ENCODE measurements at regions not wholly inside any gene's neighbourhood (a gene's known extent, or its start where the extent isn't known, plus 50 kb on each side); places are given as distances from the start of the nearest gene placed in this dataset.
"Not testable (repeated sequence)": the region's sequence is repeated elsewhere in the genome, so short reads cannot be mapped to it uniquely, and the experiment has no call there.

DNA sequence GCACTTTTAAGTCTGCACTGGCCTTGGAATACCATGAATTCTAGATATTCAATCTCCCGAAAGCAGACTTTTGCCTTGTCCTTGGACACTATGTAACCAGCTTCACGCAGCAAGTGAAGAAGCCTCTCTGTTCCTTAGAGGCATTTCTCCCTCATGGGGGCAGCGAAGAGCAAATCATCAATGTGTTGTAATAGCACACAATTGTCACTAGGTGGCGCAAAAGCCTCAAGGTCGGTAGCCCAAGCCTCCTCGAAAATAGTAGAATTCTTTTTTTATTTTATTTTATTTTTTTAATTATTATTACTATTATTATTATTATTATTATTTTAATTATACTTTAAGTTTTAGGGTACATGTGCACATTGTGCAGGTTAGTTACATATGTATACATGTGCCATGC, 100.8 kb downstream of the ALG10 start:
- intact Hi-C loops (cut with DNase I) = loop anchor here (5.0 kb wide), 1 partner anchor 94 kb away; no protein-coding TSS in a partner anchor
- not testable (repeated sequence) for H3K36me3 ChIP-seq; H3K27me3 ChIP-seq; H3K9me3 ChIP-seq; H3K9ac ChIP-seq (ENCODE audit: low read depth in 2 of 2, low read length in 2 of 2); H3K4me3 ChIP-seq; H3K4me1 ChIP-seq; H3K27ac ChIP-seq
- TF ChIP-seq, protein P1, sequence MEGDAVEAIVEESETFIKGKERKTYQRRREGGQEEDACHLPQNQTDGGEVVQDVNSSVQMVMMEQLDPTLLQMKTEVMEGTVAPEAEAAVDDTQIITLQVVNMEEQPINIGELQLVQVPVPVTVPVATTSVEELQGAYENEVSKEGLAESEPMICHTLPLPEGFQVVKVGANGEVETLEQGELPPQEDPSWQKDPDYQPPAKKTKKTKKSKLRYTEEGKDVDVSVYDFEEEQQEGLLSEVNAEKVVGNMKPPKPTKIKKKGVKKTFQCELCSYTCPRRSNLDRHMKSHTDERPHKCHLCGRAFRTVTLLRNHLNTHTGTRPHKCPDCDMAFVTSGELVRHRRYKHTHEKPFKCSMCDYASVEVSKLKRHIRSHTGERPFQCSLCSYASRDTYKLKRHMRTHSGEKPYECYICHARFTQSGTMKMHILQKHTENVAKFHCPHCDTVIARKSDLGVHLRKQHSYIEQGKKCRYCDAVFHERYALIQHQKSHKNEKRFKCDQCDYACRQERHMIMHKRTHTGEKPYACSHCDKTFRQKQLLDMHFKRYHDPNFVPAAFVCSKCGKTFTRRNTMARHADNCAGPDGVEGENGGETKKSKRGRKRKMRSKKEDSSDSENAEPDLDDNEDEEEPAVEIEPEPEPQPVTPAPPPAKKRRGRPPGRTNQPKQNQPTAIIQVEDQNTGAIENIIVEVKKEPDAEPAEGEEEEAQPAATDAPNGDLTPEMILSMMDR (IDR thresholded peaks at IDR 0.05) = peak; percentile 84
- DNase-seq = peak; percentile 37

- H3K27me3 ChIP-seq = no peaks in the 10 kb centered on the region
- H3K4me1 ChIP-seq = no peaks in the 10 kb centered on the region
- H3K27ac ChIP-seq = no peak overlapping the region
- no peak overlapping the region for H3K4me3 ChIP-seq
- no peaks in the 10 kb centered on the region for H3K9me3 ChIP-seq
- no peak overlapping the region for H3K9ac ChIP-seq (ENCODE audit: low read depth in 2 of 2, low read length in 2 of 2)
- no peaks in the 10 kb centered on the region for H3K36me3 ChIP-seq
- TF ChIP-seq, protein P1 (IDR thresholded peaks at IDR 0.05) = no peak
- no peak for DNase-seq
- intact Hi-C loops (cut with DNase I) = loop anchor here (5.0 kb wide), 1 partner anchor 93 kb away; no protein-coding TSS in a partner anchor
These were observed 102.3 kb downstream of the ALG10 start for GRCh38 chr12:34124608-34125007.

DNA sequence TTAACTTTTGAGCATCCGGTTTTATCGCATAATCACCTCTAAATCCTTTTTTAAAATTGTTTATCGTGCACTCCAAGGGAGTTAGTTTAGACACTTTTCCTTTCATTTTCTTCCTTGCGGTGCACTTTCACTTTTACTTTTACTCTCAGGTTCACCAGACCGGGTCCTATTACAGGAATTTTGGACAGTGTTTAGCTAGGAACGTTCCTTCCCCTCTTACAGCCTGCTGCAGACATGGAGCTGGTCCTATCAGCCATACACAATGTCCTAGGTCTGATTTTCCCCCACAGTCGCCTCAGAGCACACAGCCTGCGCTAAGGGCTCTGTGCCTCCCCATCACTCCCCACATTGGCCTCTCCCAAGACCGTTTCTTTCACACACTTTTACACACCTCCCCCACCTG, 103.9 kb downstream of the ALG10 start:
- Histone ChIP-seq H3K27me3 (no peaks in the 10 kb centered on the region), H3K4me3 (peak overlapping the region; percentile 9), H3K9ac (ENCODE audit: low read depth in 2 of 2, low read length in 2 of 2) (no peak overlapping the region), H3K36me3 (no peaks in the 10 kb centered on the region), H3K27ac (no peak overlapping the region), H3K4me1 (no peaks in the 10 kb centered on the region), H3K9me3 (no peaks in the 10 kb centered on the region)
- no peak for DNase-seq
- intact Hi-C loops (cut with DNase I) = no loop called here
- TF ChIP-seq, protein P1 (IDR thresholded peaks at IDR 0.05) = no peak

GRCh38 chr12:34126805-34127204, 104.5 kb downstream of the ALG10 start:
- TF ChIP-seq, protein P1 (IDR thresholded peaks at IDR 0.05) = no peak
- Histone ChIP-seq H3K9me3 (no peaks in the 10 kb centered on the region), H3K27me3 (no peaks in the 10 kb centered on the region), H3K36me3 (no peaks in the 10 kb centered on the region), H3K9ac (ENCODE audit: low read depth in 2 of 2, low read length in 2 of 2) (no peak overlapping the region), H3K27ac (no peak overlapping the region), H3K4me3 (no peak overlapping the region), H3K4me1 (no peaks in the 10 kb centered on the region)
- DNase-seq = no peak
- intact Hi-C loops (cut with DNase I) = no loop called here

- H3K4me1 ChIP-seq; H3K9ac ChIP-seq (ENCODE audit: low read depth in 2 of 2, low read length in 2 of 2); H3K27ac ChIP-seq; DNase-seq; H3K4me3 ChIP-seq; H3K36me3 ChIP-seq; H3K27me3 ChIP-seq; intact Hi-C loops (cut with DNase I); H3K9me3 ChIP-seq: not testable (repeated sequence)
These were observed 105.1 kb downstream of the ALG10 start for GRCh38 chr12:34127379-34127778.

- DNase-seq = no peak
- no peaks in the 10 kb centered on the region for H3K9me3 ChIP-seq
- no peak overlapping the region for H3K9ac ChIP-seq (ENCODE audit: low read depth in 2 of 2, low read length in 2 of 2)
- no peak overlapping the region for H3K27ac ChIP-seq
- no peak overlapping the region for H3K4me3 ChIP-seq
- no peaks in the 10 kb centered on the region for H3K27me3 ChIP-seq
- H3K4me1 ChIP-seq = no peaks in the 10 kb centered on the region
- intact Hi-C loops (cut with DNase I) = no loop called here
- no peaks in the 10 kb centered on the region for H3K36me3 ChIP-seq
- TF ChIP-seq, protein P1 (IDR thresholded peaks at IDR 0.05) = no peak
These were observed 120.1 kb downstream of the ALG10 start for GRCh38 chr12:34142430-34142829.
